ENCODE measurements at regions not wholly inside any gene's neighbourhood (a gene's known extent, or its start where the extent isn't known, plus 50 kb on each side); places are given as distances from the start of the nearest gene placed in this dataset.

- no peak for TF ChIP-seq POLR2A (IDR thresholded peaks at IDR 0.05)
- TF ChIP-seq, protein P1, sequence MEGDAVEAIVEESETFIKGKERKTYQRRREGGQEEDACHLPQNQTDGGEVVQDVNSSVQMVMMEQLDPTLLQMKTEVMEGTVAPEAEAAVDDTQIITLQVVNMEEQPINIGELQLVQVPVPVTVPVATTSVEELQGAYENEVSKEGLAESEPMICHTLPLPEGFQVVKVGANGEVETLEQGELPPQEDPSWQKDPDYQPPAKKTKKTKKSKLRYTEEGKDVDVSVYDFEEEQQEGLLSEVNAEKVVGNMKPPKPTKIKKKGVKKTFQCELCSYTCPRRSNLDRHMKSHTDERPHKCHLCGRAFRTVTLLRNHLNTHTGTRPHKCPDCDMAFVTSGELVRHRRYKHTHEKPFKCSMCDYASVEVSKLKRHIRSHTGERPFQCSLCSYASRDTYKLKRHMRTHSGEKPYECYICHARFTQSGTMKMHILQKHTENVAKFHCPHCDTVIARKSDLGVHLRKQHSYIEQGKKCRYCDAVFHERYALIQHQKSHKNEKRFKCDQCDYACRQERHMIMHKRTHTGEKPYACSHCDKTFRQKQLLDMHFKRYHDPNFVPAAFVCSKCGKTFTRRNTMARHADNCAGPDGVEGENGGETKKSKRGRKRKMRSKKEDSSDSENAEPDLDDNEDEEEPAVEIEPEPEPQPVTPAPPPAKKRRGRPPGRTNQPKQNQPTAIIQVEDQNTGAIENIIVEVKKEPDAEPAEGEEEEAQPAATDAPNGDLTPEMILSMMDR (IDR thresholded peaks at IDR 0.05), result no peak
Observed at GRCh38 chr2:10981451-10981850, 69.7 kb downstream of the KCNF1 start.

Data from thyroid gland (tissue), 4 donors.